Osteocyte (in vitro differentiated cells): ENCODE measurements at regions not wholly inside any gene's neighbourhood (a gene's known extent, or its start where the extent isn't known, plus 50 kb on each side); places are given as distances from the start of the nearest gene placed in this dataset.

ENCODE experiments used
- DNase-seq: peaks from one replicate; pipeline ENCODE4 v3.0.0; 2021; ENCODE audit warnings: mixed read lengths; ENCODE audit not compliant: unreplicated experiment; ENCODE audit errors: extremely low spot score
- H3K27ac Mint-ChIP-seq: one replicate; pipeline ENCODE4 v1.8.0; 2021; ENCODE audit warnings: mild to moderate bottlenecking, mixed read lengths; ENCODE audit not compliant: unreplicated experiment
- H3K27me3 Mint-ChIP-seq: one replicate; pipeline ENCODE4 v1.8.0; 2021; ENCODE audit warnings: mixed read lengths; ENCODE audit not compliant: unreplicated experiment
- H3K36me3 Mint-ChIP-seq: one replicate; pipeline ENCODE4 v1.8.0; 2021; ENCODE audit warnings: mixed read lengths; ENCODE audit not compliant: unreplicated experiment
- H3K4me1 Mint-ChIP-seq: one replicate; pipeline ENCODE4 v1.8.0; 2021; ENCODE audit warnings: mixed read lengths; ENCODE audit not compliant: unreplicated experiment
- H3K4me3 Mint-ChIP-seq: one replicate; pipeline ENCODE4 v1.8.0; 2021; ENCODE audit warnings: mild to moderate bottlenecking, moderate library complexity, mixed read lengths; ENCODE audit not compliant: unreplicated experiment
- H3K9me3 Mint-ChIP-seq: one replicate; pipeline ENCODE4 v1.8.0; 2021; ENCODE audit warnings: mixed read lengths; ENCODE audit not compliant: unreplicated experiment
- CTCF ChIP-seq: fragments of 200-600 bp; sonication (generic); IDR thresholded peaks from 2 replicates; pipeline ENCODE4 v1.5.0; 2021; ENCODE audit warnings: antibody characterized with exemption, mild to moderate bottlenecking, moderate library complexity

GRCh38 chr19:29119590-29119989 is 93.4 kb downstream of the UQCRFS1 start:
- Mint-ChIP-seq H3K27me3 (no peaks in the 10 kb centered on the region), H3K4me3 (no peak overlapping the region), H3K4me1 (no peaks in the 10 kb centered on the region), H3K36me3 (no peaks in the 10 kb centered on the region), H3K27ac (no peak overlapping the region), H3K9me3 (peaks cover 9% of the 10 kb centered on the region)
- DNase-seq: no peak
- no peak for TF ChIP-seq CTCF

- H3K27ac Mint-ChIP-seq: no peak overlapping the region
- H3K4me3 Mint-ChIP-seq: no peak overlapping the region
- H3K9me3 Mint-ChIP-seq: no peaks in the 10 kb centered on the region
- no peak for DNase-seq
- no peaks in the 10 kb centered on the region for H3K27me3 Mint-ChIP-seq
- H3K4me1 Mint-ChIP-seq: no peaks in the 10 kb centered on the region
- H3K36me3 Mint-ChIP-seq: no peaks in the 10 kb centered on the region
- TF ChIP-seq CTCF: no peak
Observed at GRCh38 chr19:29118389-29118788, 94.6 kb downstream of the UQCRFS1 start.

- Mint-ChIP-seq H3K27ac (no peak overlapping the region), H3K36me3 (no peaks in the 10 kb centered on the region), H3K4me1 (no peaks in the 10 kb centered on the region), H3K27me3 (no peaks in the 10 kb centered on the region), H3K9me3 (no peaks in the 10 kb centered on the region), H3K4me3 (no peak overlapping the region)
- TF ChIP-seq CTCF: no peak
- DNase-seq: no peak
Observed at GRCh38 chr19:29117926-29118325, 95.0 kb downstream of the UQCRFS1 start.

GRCh38 chr19:29115181-29115580 is 97.8 kb downstream of the UQCRFS1 start:
- Mint-ChIP-seq H3K27ac (no peak overlapping the region), H3K36me3 (no peaks in the 10 kb centered on the region), H3K4me3 (no peak overlapping the region), H3K27me3 (no peaks in the 10 kb centered on the region), H3K4me1 (no peaks in the 10 kb centered on the region), H3K9me3 (no peaks in the 10 kb centered on the region)
- no peak for TF ChIP-seq CTCF
- no peak for DNase-seq

GRCh38 chr19:29113838-29114237 is 99.1 kb downstream of the UQCRFS1 start:
- Mint-ChIP-seq H3K9me3 (no peaks in the 10 kb centered on the region), H3K36me3 (no peaks in the 10 kb centered on the region), H3K27ac (no peak overlapping the region), H3K27me3 (no peaks in the 10 kb centered on the region), H3K4me3 (no peak overlapping the region), H3K4me1 (no peaks in the 10 kb centered on the region)
- DNase-seq: no peak
- TF ChIP-seq CTCF: no peak
